WTC11 (cell line): ENCODE measurements at regions not wholly inside any gene's neighbourhood (a gene's known extent, or its start where the extent isn't known, plus 50 kb on each side); places are given as distances from the start of the nearest gene placed in this dataset.
"Not testable (repeated sequence)": the region's sequence is repeated elsewhere in the genome, so short reads cannot be mapped to it uniquely, and the experiment has no call there.

Source experiments
- AFF4 ChIP-seq: sonication (generic); formaldehyde crosslinking; IDR thresholded peaks from 2 replicates; pipeline ENCODE4 v1.8.1; 2023; ENCODE audit warnings: mild to moderate bottlenecking, missing genetic modification reagents, borderline replicate concordance
- ATF6 ChIP-seq: sonication (generic); formaldehyde crosslinking; IDR thresholded peaks from 2 replicates; pipeline ENCODE4 v1.8.1; 2023; ENCODE audit warnings: mild to moderate bottlenecking, missing genetic modification reagents
- CTCF ChIP-seq: fragments of 200-600 bp; IDR thresholded peaks from 2 replicates; pipeline ENCODE4 v1.8.0; 2022; ENCODE audit warnings: antibody characterized with exemption
- JAZF1 ChIP-seq: fragments of 250-450 bp; sonication (Bioruptor Pico); IDR thresholded peaks from 2 replicates; pipeline ENCODE4 v1.9.0; 2021; ENCODE audit warnings: moderate library complexity, mild to moderate bottlenecking, inconsistent platforms
- ZBTB21 ChIP-seq: sonication (generic); formaldehyde crosslinking; IDR thresholded peaks from 2 replicates; pipeline ENCODE4 v1.8.1; 2023; ENCODE audit warnings: mild to moderate bottlenecking, missing genetic modification reagents, borderline replicate concordance

- TF ChIP-seq CTCF; JAZF1; AFF4; ZBTB21 (CRISPR knock-in tag); ATF6: not testable (repeated sequence)
These were observed 313.2 kb upstream of the PLGLB1 start for GRCh38 chr2:87334888-87335287.
